GM21360 (cell line): ENCODE measurements at regions not wholly inside any gene's neighbourhood (a gene's known extent, or its start where the extent isn't known, plus 50 kb on each side); places are given as distances from the start of the nearest gene placed in this dataset.
"Not testable (repeated sequence)": the region's sequence is repeated elsewhere in the genome, so short reads cannot be mapped to it uniquely, and the experiment has no call there.

Experiments used
- ATAC-seq: cut with Tn5 transposase; IDR thresholded peaks from one replicate; pipeline ENCODE4 v1.9.1; 2021; ENCODE audit warnings: mild to moderate bottlenecking, moderate library complexity; ENCODE audit not compliant: unreplicated experiment

GRCh38 chr13:55777612-55778011, 1363.1 kb upstream of the PRR20A start:
- ATAC-seq = no peak

- ATAC-seq = no peak
These were observed 1356.9 kb upstream of the PRR20A start for GRCh38 chr13:55783841-55784240.

GRCh38 chr13:55788548-55788947, 1352.2 kb upstream of the PRR20A start:
- ATAC-seq = no peak

GRCh38 chr13:55792544-55793193, 1348.0 kb upstream of the PRR20A start:
- no peak for ATAC-seq

- no peak for ATAC-seq
These were observed 1325.2 kb upstream of the PRR20A start for GRCh38 chr13:55815458-55816033.

- no peak for ATAC-seq
These were observed 1323.6 kb upstream of the PRR20A start for GRCh38 chr13:55816976-55817601.

- no peak for ATAC-seq
These were observed 1319.9 kb upstream of the PRR20A start for GRCh38 chr13:55820817-55821216.

- no peak for ATAC-seq
These were observed 1271.1 kb upstream of the PRR20A start for GRCh38 chr13:55869648-55870047.

GRCh38 chr13:55887561-55887960, 1253.2 kb upstream of the PRR20A start:
- ATAC-seq = no peak

GRCh38 chr13:55893540-55893939, 1247.2 kb upstream of the PRR20A start:
- ATAC-seq = no peak

- no peak for ATAC-seq
These were observed 1203.5 kb upstream of the PRR20A start for GRCh38 chr13:55937180-55937579.

- ATAC-seq = no peak
These were observed 1192.5 kb upstream of the PRR20A start for GRCh38 chr13:55948175-55948574.

GRCh38 chr13:55963934-55964333, 1176.8 kb upstream of the PRR20A start:
- ATAC-seq = no peak

- ATAC-seq = no peak
These were observed 1173.7 kb upstream of the PRR20A start for GRCh38 chr13:55967055-55967454.

GRCh38 chr13:55977436-55977835, 1163.3 kb upstream of the PRR20A start:
- ATAC-seq = no peak

GRCh38 chr13:55981381-55981780, 1159.3 kb upstream of the PRR20A start:
- no peak for ATAC-seq

GRCh38 chr13:55984026-55984425, 1156.7 kb upstream of the PRR20A start:
- not testable (repeated sequence) for ATAC-seq

GRCh38 chr13:55990631-55991030, 1150.1 kb upstream of the PRR20A start:
- no peak for ATAC-seq

GRCh38 chr13:55991666-55992065, 1149.1 kb upstream of the PRR20A start:
- ATAC-seq = no peak

- no peak for ATAC-seq
These were observed 1148.6 kb upstream of the PRR20A start for GRCh38 chr13:55992145-55992544.

GRCh38 chr13:55999709-56000108, 1141.0 kb upstream of the PRR20A start:
- ATAC-seq = no peak

- ATAC-seq = no peak
These were observed 1131.3 kb upstream of the PRR20A start for GRCh38 chr13:56009418-56009817.
